Esophagus squamous epithelium (tissue), 5 donors: ENCODE measurements at regions not wholly inside any gene's neighbourhood (a gene's known extent, or its start where the extent isn't known, plus 50 kb on each side); places are given as distances from the start of the nearest gene placed in this dataset.
A peak's percentile ranks its signal among the peaks of the same experiment; 100 is the strongest.

ENCODE experiments used
- DNase-seq: peaks from one replicate; lab custom pipeline; 2025; lab: John Stamatoyannopoulos, UW
- H3K27ac ChIP-seq, 4 donors: fragments of 200-600 bp; sonication (generic); one replicate each; pipeline ENCODE4 v1.5.1; 2016 to 2019; ENCODE audit warnings: mild to moderate bottlenecking in 1 of 4
- H3K27me3 ChIP-seq, 4 donors: fragments of 200-600 bp; sonication (generic); 1 replicate in 3 of 4; 2 replicates in 1 of 4; pipeline versions ENCODE4 v1.5.1 to v1.6.0; 2017 to 2021; ENCODE audit warnings: antibody characterized with exemption in 1 of 4
- H3K36me3 ChIP-seq, 3 donors: fragments of 200-600 bp; sonication (generic); one replicate each; pipeline ENCODE4 v1.5.1; 2016 to 2019
- H3K4me1 ChIP-seq, 3 donors: fragments of 200-600 bp; sonication (generic); one replicate each; pipeline ENCODE4 v1.5.1; 2017 to 2019
- H3K4me3 ChIP-seq, 4 donors: fragments of 200-600 bp; sonication (generic); 1 replicate in 3 of 4; 2 replicates in 1 of 4; pipeline ENCODE4 v1.5.1; 2016 to 2019; ENCODE audit warnings: mild to moderate bottlenecking in 2 of 4, moderate library complexity in 1 of 4
- H3K9me3 ChIP-seq, 3 donors: fragments of 200-600 bp; sonication (generic); one replicate each; pipeline ENCODE4 v1.5.1; 2016 to 2019
- POLR2A ChIP-seq, 4 donors: fragments of 450-650 bp; IDR thresholded peaks; one replicate each; pipeline ENCODE4 v1.6.1; 2017; ENCODE audit warnings: antibody characterized with exemption in 4 of 4, mild to moderate bottlenecking in 4 of 4, moderate library complexity in 3 of 4
- WGBS, 2 donors: methylation state at CpG; one replicate each; pipeline ENCODE4 v1.1.5; 2018; 5-methylcytosine and 5-hydroxymethylcytosine counted together
- intact Hi-C: fragments of 100-400 bp; cut with DNase I; formaldehyde crosslinking; loops from one replicate; pipeline ENCODE4 v1.15.0; 2022
- TF ChIP-seq, protein P1 (sequence below), 6 experiments: fragments of 450-650 bp in 4 of 6; fragments of 200-600 bp in 2 of 6; sonication (generic) in 2 of 6; IDR thresholded peaks; one replicate each; pipeline ENCODE4 v1.5.1; 2016 to 2019; ENCODE audit warnings: antibody characterized with exemption in 6 of 6, mild to moderate bottlenecking in 4 of 6, moderate library complexity in 4 of 6
- donor health status: DM: yes; HTN: yes; CAD: no.

DNA sequence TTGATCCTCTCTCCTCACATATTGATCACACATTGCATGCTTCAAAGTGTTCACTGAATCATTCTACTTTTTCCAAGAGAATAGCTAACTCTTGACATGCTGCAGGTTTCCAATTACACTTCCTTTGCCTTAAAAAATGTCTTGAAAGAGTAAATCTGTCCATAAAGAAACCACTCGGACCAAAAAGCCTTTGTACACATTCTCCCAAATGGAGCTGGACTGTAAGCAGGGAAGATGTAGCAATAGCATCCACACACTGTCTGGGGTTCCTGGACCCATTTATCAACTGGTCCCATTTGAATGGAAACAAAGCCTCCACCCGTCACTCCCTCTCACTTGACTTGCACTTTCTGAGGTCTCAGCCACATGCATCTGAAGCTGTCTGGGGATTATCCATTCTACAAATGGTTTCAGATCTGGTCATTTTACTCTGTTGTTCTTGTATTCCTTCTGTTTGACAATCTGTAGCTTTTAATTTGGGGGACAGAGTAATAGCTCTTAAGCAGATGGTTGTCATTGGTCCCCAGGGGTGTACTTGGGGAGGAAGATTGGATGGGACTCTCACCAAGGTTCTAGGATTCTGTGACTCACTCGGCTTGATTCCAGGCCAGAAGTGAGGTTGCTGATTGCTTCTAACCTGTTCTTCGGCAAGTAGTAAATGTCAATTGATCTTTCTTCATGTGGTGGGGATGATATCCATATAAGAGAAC lies 203.5 kb downstream of the HIBADH start:
- no peak overlapping the region for H3K4me3 ChIP-seq
- peaks cover 0 to 8% (median 0%) of the 10 kb centered on the region in 4 donors for H3K27me3 ChIP-seq
- no peaks in the 10 kb centered on the region for H3K4me1 ChIP-seq
- DNase-seq: no peak
- H3K9me3 ChIP-seq: no peaks in the 10 kb centered on the region
- intact Hi-C loops: no loop called here
- peak overlapping the region in 2 of 4 donors; percentile 60 to 78 for H3K27ac ChIP-seq
- 60 to 64% methylated on average over 4 of the region's 4 CpGs for WGBS, 2 donors
- no peaks in the 10 kb centered on the region for H3K36me3 ChIP-seq
- no peak for TF ChIP-seq POLR2A (IDR thresholded peaks at IDR 0.05)
- TF ChIP-seq, protein P1, sequence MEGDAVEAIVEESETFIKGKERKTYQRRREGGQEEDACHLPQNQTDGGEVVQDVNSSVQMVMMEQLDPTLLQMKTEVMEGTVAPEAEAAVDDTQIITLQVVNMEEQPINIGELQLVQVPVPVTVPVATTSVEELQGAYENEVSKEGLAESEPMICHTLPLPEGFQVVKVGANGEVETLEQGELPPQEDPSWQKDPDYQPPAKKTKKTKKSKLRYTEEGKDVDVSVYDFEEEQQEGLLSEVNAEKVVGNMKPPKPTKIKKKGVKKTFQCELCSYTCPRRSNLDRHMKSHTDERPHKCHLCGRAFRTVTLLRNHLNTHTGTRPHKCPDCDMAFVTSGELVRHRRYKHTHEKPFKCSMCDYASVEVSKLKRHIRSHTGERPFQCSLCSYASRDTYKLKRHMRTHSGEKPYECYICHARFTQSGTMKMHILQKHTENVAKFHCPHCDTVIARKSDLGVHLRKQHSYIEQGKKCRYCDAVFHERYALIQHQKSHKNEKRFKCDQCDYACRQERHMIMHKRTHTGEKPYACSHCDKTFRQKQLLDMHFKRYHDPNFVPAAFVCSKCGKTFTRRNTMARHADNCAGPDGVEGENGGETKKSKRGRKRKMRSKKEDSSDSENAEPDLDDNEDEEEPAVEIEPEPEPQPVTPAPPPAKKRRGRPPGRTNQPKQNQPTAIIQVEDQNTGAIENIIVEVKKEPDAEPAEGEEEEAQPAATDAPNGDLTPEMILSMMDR (IDR thresholded peaks at IDR 0.05): no peak

DNA sequence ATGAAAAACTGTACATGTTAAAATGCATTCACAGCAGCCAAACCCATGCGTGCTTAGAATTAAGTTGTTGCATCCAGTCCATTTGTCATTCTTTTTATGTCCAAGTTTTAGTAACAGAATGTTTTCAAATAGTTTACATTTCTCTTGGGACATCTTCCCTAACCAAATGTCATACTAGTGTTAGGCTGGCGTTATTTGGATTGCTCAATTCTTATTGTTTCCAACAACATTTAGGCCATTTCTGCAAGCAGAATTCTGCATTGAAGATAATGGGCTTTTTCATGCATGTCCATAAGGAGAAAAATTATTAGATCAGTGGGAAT lies 203.0 kb downstream of the HIBADH start:
- H3K4me3 ChIP-seq: no peak overlapping the region
- peak overlapping the region in 2 of 4 donors; percentile 60 to 78 for H3K27ac ChIP-seq
- WGBS, 2 donors: 59 to 60% methylated on average over 2 of the region's 2 CpGs
- peaks cover 0 to 13% (median 0%) of the 10 kb centered on the region in 4 donors for H3K27me3 ChIP-seq
- H3K36me3 ChIP-seq: no peaks in the 10 kb centered on the region
- intact Hi-C loops: no loop called here
- no peak for DNase-seq
- H3K4me1 ChIP-seq: no peaks in the 10 kb centered on the region
- H3K9me3 ChIP-seq: no peaks in the 10 kb centered on the region
- no peak for TF ChIP-seq POLR2A (IDR thresholded peaks at IDR 0.05)
- TF ChIP-seq, protein P1 (IDR thresholded peaks at IDR 0.05): no peak

DNA sequence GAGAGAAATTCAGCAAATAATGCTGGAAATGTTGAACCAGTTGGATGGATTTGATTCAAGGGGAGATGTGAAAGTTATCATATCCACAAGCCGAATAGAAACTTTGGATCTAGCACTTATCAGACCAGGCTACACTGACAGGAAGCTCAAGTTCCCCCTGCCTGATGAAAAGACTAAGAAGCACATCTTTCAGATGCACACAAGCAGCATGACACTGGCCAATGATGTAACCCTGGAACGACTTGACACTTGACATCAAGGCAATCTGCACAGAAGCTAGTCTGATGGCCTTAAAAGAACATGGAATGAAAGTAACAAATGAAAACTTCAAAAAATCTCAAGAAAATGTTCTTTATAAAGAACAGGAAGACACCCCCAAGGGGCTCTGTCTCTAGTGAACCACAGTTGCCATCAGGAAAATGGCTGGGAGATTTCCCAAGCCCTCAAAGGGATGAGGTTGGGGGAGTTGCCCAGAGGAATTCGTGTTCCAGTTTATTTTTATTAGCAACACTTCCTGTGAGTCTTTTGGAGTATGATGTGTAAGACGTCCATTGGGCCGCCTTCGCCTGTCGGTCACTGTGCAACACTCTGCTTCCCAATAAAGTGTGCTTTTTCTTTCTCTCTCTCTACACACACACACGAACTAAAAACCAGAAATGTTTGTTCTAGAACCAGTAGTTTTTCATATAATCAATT lies 200.0 kb downstream of the HIBADH start:
- H3K27me3 ChIP-seq: peaks cover 0 to 28% (median 0%) of the 10 kb centered on the region in 4 donors
- no peaks in the 10 kb centered on the region for H3K4me1 ChIP-seq
- intact Hi-C loops: no loop called here
- H3K4me3 ChIP-seq: no peak overlapping the region
- peak overlapping the region in 2 of 4 donors; percentile 5 to 21 for H3K27ac ChIP-seq
- no peak for DNase-seq
- no peak for TF ChIP-seq POLR2A (IDR thresholded peaks at IDR 0.05)
- TF ChIP-seq, protein P1 (IDR thresholded peaks at IDR 0.05): no peak
- WGBS, 2 donors: 61 to 65% methylated on average over 8 of the region's 8 CpGs
- no peaks in the 10 kb centered on the region for H3K36me3 ChIP-seq
- no peaks in the 10 kb centered on the region for H3K9me3 ChIP-seq

DNA sequence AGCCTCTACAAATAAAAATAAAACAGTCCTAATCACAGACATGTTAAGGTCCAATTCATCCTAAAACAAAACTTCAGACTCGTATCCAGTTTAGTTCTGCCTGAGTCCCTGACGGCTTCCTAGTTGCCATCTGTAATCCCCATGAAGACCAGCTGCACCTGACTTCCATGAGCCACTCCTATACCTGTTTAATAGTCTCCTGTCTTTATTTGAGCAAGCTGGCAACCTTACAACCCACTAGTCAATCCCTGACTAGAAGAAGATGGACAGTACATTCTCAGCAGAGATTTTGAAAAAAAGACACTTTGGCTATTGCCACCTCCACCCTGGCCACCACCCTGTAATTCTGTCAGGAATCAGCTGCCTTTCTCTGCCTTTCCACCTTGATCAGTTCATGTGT lies 197.7 kb downstream of the HIBADH start:
- Histone ChIP-seq H3K9me3 (no peaks in the 10 kb centered on the region), H3K36me3 (no peaks in the 10 kb centered on the region), H3K27me3 (peaks cover 0 to 28% (median 0%) of the 10 kb centered on the region in 4 donors), H3K4me1 (no peaks in the 10 kb centered on the region), H3K27ac (no peak overlapping the region), H3K4me3 (no peak overlapping the region)
- no peak for TF ChIP-seq POLR2A (IDR thresholded peaks at IDR 0.05)
- TF ChIP-seq, protein P1 (IDR thresholded peaks at IDR 0.05): no peak
- WGBS, 2 donors: 59 to 62% methylated on average over 2 of the region's 2 CpGs
- DNase-seq: no peak
- intact Hi-C loops: no loop called here

DNA sequence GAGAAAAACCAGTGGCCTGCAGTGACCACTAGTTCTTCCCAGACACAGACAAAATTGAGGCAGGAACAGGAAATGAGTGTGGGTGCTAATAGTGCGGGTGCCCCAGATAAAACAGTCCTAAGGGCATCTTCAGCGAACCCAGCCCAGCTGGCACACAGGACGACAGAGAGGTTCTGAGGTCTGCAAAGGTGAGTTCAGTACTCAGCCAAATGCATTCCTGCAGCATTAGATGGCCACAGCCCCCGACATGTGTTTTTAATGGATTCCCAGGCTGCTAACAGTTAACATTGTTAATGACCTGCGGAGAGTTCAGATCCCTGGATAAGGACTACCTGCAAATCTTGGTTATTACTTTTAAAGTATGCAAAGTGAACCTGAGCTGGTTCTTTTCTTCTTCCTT lies 196.0 kb downstream of the HIBADH start:
- H3K4me1 ChIP-seq: no peaks in the 10 kb centered on the region
- no peak overlapping the region for H3K27ac ChIP-seq
- H3K36me3 ChIP-seq: no peaks in the 10 kb centered on the region
- peaks cover 0 to 28% (median 0%) of the 10 kb centered on the region in 4 donors for H3K27me3 ChIP-seq
- intact Hi-C loops: no loop called here
- DNase-seq: no peak
- no peak overlapping the region for H3K4me3 ChIP-seq
- WGBS, 2 donors: 58 to 67% methylated on average over 5 of the region's 5 CpGs
- no peak for TF ChIP-seq POLR2A (IDR thresholded peaks at IDR 0.05)
- TF ChIP-seq, protein P1 (IDR thresholded peaks at IDR 0.05): no peak
- H3K9me3 ChIP-seq: no peaks in the 10 kb centered on the region
